GM23338 (cell line): ENCODE measurements at regions not wholly inside any gene's neighbourhood (a gene's known extent, or its start where the extent isn't known, plus 50 kb on each side); places are given as distances from the start of the nearest gene placed in this dataset.

ENCODE experiments used
- ATAC-seq: fragments of 200-7000 bp; cut with Tn5 transposase; 3 replicates; pipeline ENCODE4 v1.9.1; 2020
- DNase-seq: peaks from one replicate; pipeline ENCODE4 v3.0.0-alpha.2; 2015; ENCODE audit warnings: low spot score
- H2AFZ ChIP-seq: fragments of 200-600 bp; sonication (generic); 2 replicates; pipeline ENCODE4 v1.8.0; 2016; ENCODE audit warnings: antibody characterized with exemption, mild to moderate bottlenecking, moderate library complexity
- H3F3A ChIP-seq: fragments of 200-600 bp; sonication (generic); replicated peaks from 2 replicates; pipeline ENCODE4 v1.8.0; 2017; ENCODE audit warnings: antibody characterized with exemption, mixed run types, low read depth
- H3K27ac ChIP-seq: fragments of 200-600 bp; sonication (generic); 2 replicates; pipeline ENCODE4 v1.6.1; 2016; ENCODE audit warnings: low read depth
- H3K27me3 ChIP-seq: fragments of 200-600 bp; sonication (generic); 2 replicates; pipeline ENCODE4 v1.8.0; 2016; ENCODE audit warnings: mild to moderate bottlenecking, mixed run types, moderate library complexity; ENCODE audit not compliant: insufficient read depth
- H3K36me3 ChIP-seq: fragments of 200-600 bp; sonication (generic); 2 replicates; pipeline ENCODE4 v1.8.0; 2016; ENCODE audit warnings: mild to moderate bottlenecking; ENCODE audit not compliant: insufficient read depth
- H3K4me1 ChIP-seq: fragments of 200-600 bp; sonication (generic); 2 replicates; pipeline ENCODE4 v1.8.0; 2016; ENCODE audit warnings: mild to moderate bottlenecking, moderate library complexity; ENCODE audit not compliant: insufficient read depth
- H3K4me2 ChIP-seq: fragments of 200-600 bp; sonication (generic); 2 replicates; pipeline ENCODE4 v1.7.1; 2017; ENCODE audit warnings: mixed run types
- H3K4me3 ChIP-seq: fragments of 200-600 bp; sonication (generic); 2 replicates; pipeline ENCODE4 v1.6.1; 2016; ENCODE audit warnings: mixed run types
- H3K79me2 ChIP-seq: fragments of 200-600 bp; sonication (generic); replicated peaks from 2 replicates; pipeline ENCODE4 v1.8.0; 2017; ENCODE audit warnings: mild to moderate bottlenecking; ENCODE audit not compliant: insufficient read depth
- H3K9me2 ChIP-seq: fragments of 200-600 bp; sonication (generic); 2 replicates; pipeline ENCODE4 v1.8.0; 2017; ENCODE audit not compliant: insufficient read depth
- H4K20me1 ChIP-seq: fragments of 200-600 bp; sonication (generic); replicated peaks from 2 replicates; pipeline ENCODE4 v1.8.0; 2017; ENCODE audit warnings: mild to moderate bottlenecking; ENCODE audit not compliant: insufficient read depth
- H3K27ac Mint-ChIP-seq: 2 replicates; pipeline ENCODE4 v1.8.0; 2020; ENCODE audit warnings: inconsistent platforms, mild to moderate bottlenecking, moderate library complexity, mixed read lengths
- H3K27me3 Mint-ChIP-seq: 3 replicates; pipeline ENCODE4 v1.8.0; 2022; ENCODE audit warnings: low read depth, mild to moderate bottlenecking, moderate library complexity, mixed read lengths, inconsistent platforms; ENCODE audit not compliant: insufficient read depth, poor library complexity
- H3K36me3 Mint-ChIP-seq: 3 replicates; pipeline ENCODE4 v1.8.0; 2021; ENCODE audit warnings: low read depth, mild to moderate bottlenecking, inconsistent platforms, moderate library complexity, mixed read lengths
- H3K4me1 Mint-ChIP-seq: 3 replicates; pipeline ENCODE4 v1.8.0; 2020; ENCODE audit warnings: mild to moderate bottlenecking, inconsistent platforms, mixed read lengths
- H3K4me3 Mint-ChIP-seq: 3 replicates; pipeline ENCODE4 v1.8.0; 2021; ENCODE audit warnings: moderate library complexity, mild to moderate bottlenecking, inconsistent platforms, mixed read lengths
- H3K9me3 Mint-ChIP-seq: 3 replicates; pipeline ENCODE4 v1.8.0; 2020; ENCODE audit warnings: moderate library complexity, mild to moderate bottlenecking, inconsistent platforms, mixed read lengths
- CREB1 ChIP-seq: fragments of 250-450 bp; sonication (Bioruptor Pico); IDR thresholded peaks from 2 replicates; pipeline ENCODE4 v1.5.0; 2020; ENCODE audit warnings: low read depth, mild to moderate bottlenecking, moderate library complexity
- POLR2AphosphoS5 ChIP-seq: IDR thresholded peaks from 2 replicates; pipeline ENCODE4 v1.6.1; 2016; ENCODE audit warnings: antibody characterized with exemption, low read depth
- ZNF114 ChIP-seq: fragments of 250-450 bp; sonication (Bioruptor Pico); IDR thresholded peaks from 2 replicates; pipeline ENCODE4 v1.5.0; 2020; ENCODE audit warnings: mild to moderate bottlenecking, moderate library complexity
- ZNF331 ChIP-seq: fragments of 250-450 bp; sonication (Bioruptor Pico); IDR thresholded peaks from 2 replicates; pipeline ENCODE4 v1.5.0; 2020; ENCODE audit warnings: low read depth, mild to moderate bottlenecking, moderate library complexity
- TF ChIP-seq, protein P1 (sequence below): IDR thresholded peaks from 2 replicates; pipeline ENCODE4 v1.6.1; 2016; ENCODE audit warnings: antibody characterized with exemption

- Mint-ChIP-seq H3K27ac (no peak overlapping the region), H3K9me3 (no peaks in the 10 kb centered on the region), H3K4me1 (peaks cover 40% of the 10 kb centered on the region), H3K27me3 (peaks cover 32% of the 10 kb centered on the region), H3K36me3 (no peaks in the 10 kb centered on the region), H3K4me3 (peak overlapping the region; percentile 57)
- Histone ChIP-seq H3K27me3 (peaks cover 11% of the 10 kb centered on the region; the same call in 1 of the 2 replicates), H3K4me1 (peaks cover 8% of the 10 kb centered on the region), H3K4me3 (peak overlapping the region; percentile 48), H4K20me1 (no peaks in the 10 kb centered on the region), H3K4me2 (peak overlapping the region; percentile 74), H3F3A (no peaks in the 10 kb centered on the region), H3K9me2 (no peaks in the 10 kb centered on the region), H3K27ac (no peak overlapping the region), H3K36me3 (no peaks in the 10 kb centered on the region), H3K79me2 (no peaks in the 10 kb centered on the region), H2AFZ (no peak overlapping the region; the same call in 1 of the 2 replicates)
- ATAC-seq (peak; percentile 30), DNase-seq (peak; percentile 52)
- TF ChIP-seq, protein P1, sequence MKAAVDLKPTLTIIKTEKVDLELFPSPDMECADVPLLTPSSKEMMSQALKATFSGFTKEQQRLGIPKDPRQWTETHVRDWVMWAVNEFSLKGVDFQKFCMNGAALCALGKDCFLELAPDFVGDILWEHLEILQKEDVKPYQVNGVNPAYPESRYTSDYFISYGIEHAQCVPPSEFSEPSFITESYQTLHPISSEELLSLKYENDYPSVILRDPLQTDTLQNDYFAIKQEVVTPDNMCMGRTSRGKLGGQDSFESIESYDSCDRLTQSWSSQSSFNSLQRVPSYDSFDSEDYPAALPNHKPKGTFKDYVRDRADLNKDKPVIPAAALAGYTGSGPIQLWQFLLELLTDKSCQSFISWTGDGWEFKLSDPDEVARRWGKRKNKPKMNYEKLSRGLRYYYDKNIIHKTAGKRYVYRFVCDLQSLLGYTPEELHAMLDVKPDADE = no peak
- peak; percentile 50 for TF ChIP-seq CREB1 (CRISPR knock-in tag)
These were observed 70.4 kb upstream of the FGF3 start for GRCh38 chr11:69889400-69890318.

- H3K4me1 Mint-ChIP-seq = peaks cover 40% of the 10 kb centered on the region
- DNase-seq (no peak), ATAC-seq (no peak)
- Histone ChIP-seq H3K9me2 (no peaks in the 10 kb centered on the region), H3K4me1 (peaks cover 8% of the 10 kb centered on the region), H3F3A (no peaks in the 10 kb centered on the region), H4K20me1 (no peaks in the 10 kb centered on the region), H3K27me3 (peaks cover 11% of the 10 kb centered on the region; the same call in 1 of the 2 replicates), H3K4me2 (no peak overlapping the region), H3K4me3 (no peak overlapping the region), H3K79me2 (no peaks in the 10 kb centered on the region), H3K36me3 (no peaks in the 10 kb centered on the region), H2AFZ (no peak overlapping the region), H3K27ac (no peak overlapping the region)
- H3K27me3 Mint-ChIP-seq = peaks cover 27% of the 10 kb centered on the region
- no peak overlapping the region for H3K27ac Mint-ChIP-seq
- H3K36me3 Mint-ChIP-seq = no peaks in the 10 kb centered on the region
- H3K9me3 Mint-ChIP-seq = no peaks in the 10 kb centered on the region
- TF ChIP-seq POLR2AphosphoS5 (no peak), ZNF331 (CRISPR knock-in tag) (no peak), ZNF114 (CRISPR knock-in tag) (no peak)
- no peak overlapping the region for H3K4me3 Mint-ChIP-seq
These were observed 71.3 kb upstream of the FGF3 start for GRCh38 chr11:69890476-69890875.

GRCh38 chr11:69891421-69892236 is 72.4 kb upstream of the FGF3 start:
- no peak overlapping the region for H3K4me3 ChIP-seq
- no peaks in the 10 kb centered on the region for H3K9me2 ChIP-seq
- no peaks in the 10 kb centered on the region for H3K79me2 ChIP-seq
- H3K4me3 Mint-ChIP-seq = no peak overlapping the region
- no peak for TF ChIP-seq CREB1 (CRISPR knock-in tag)
- TF ChIP-seq, protein P1 = no peak
- no peak overlapping the region for H2AFZ ChIP-seq
- peaks cover 8% of the 10 kb centered on the region for H3K4me1 ChIP-seq
- H3K4me2 ChIP-seq = no peak overlapping the region
- no peak for DNase-seq
- H3K9me3 Mint-ChIP-seq = no peaks in the 10 kb centered on the region
- no peak overlapping the region for H3K27ac ChIP-seq
- H3K36me3 ChIP-seq = no peaks in the 10 kb centered on the region
- no peaks in the 10 kb centered on the region for H4K20me1 ChIP-seq
- H3F3A ChIP-seq = no peaks in the 10 kb centered on the region
- H3K27me3 Mint-ChIP-seq = peaks cover 27% of the 10 kb centered on the region
- no peaks in the 10 kb centered on the region for H3K36me3 Mint-ChIP-seq
- peaks cover 11% of the 10 kb centered on the region; the same call in 1 of the 2 replicates for H3K27me3 ChIP-seq
- ATAC-seq = no peak
- peaks cover 40% of the 10 kb centered on the region for H3K4me1 Mint-ChIP-seq
- H3K27ac Mint-ChIP-seq = no peak overlapping the region
